GM18907 (cell line): ENCODE measurements at regions not wholly inside any gene's neighbourhood (a gene's known extent, or its start where the extent isn't known, plus 50 kb on each side); places are given as distances from the start of the nearest gene placed in this dataset.

Experiments used
- ATAC-seq: cut with Tn5 transposase; IDR thresholded peaks from one replicate; pipeline ENCODE4 v1.9.1; 2021; ENCODE audit warnings: mild to moderate bottlenecking, moderate library complexity; ENCODE audit not compliant: unreplicated experiment

- ATAC-seq: no peak
These were observed 1900.8 kb downstream of the MRPL39 start for GRCh38 chr21:23706431-23706830.

GRCh38 chr21:23699402-23699801, 1907.9 kb downstream of the MRPL39 start:
- ATAC-seq: no peak

GRCh38 chr21:23698619-23699018, 1908.7 kb downstream of the MRPL39 start:
- ATAC-seq: no peak

- no peak for ATAC-seq
These were observed 1911.8 kb downstream of the MRPL39 start for GRCh38 chr21:23695443-23695842.

GRCh38 chr21:23694390-23694789, 1912.9 kb downstream of the MRPL39 start:
- no peak for ATAC-seq

- ATAC-seq: no peak
These were observed 1917.0 kb downstream of the MRPL39 start for GRCh38 chr21:23690316-23690715.

- ATAC-seq: no peak
These were observed 1920.4 kb downstream of the MRPL39 start for GRCh38 chr21:23686737-23687523.

GRCh38 chr21:23684431-23684830, 1922.8 kb downstream of the MRPL39 start:
- no peak for ATAC-seq

- ATAC-seq: no peak
These were observed 1943.0 kb downstream of the MRPL39 start for GRCh38 chr21:23664193-23664694.

GRCh38 chr21:23660560-23660959, 1946.7 kb downstream of the MRPL39 start:
- ATAC-seq: no peak

GRCh38 chr21:23644768-23645167, 1962.5 kb downstream of the MRPL39 start:
- ATAC-seq: no peak

GRCh38 chr21:23639721-23640120, 1967.6 kb downstream of the MRPL39 start:
- ATAC-seq: no peak

- ATAC-seq: no peak
These were observed 1969.1 kb downstream of the MRPL39 start for GRCh38 chr21:23638131-23638695.

GRCh38 chr21:23633447-23633940, 1973.8 kb downstream of the MRPL39 start:
- no peak for ATAC-seq

GRCh38 chr21:23624281-23624680, 1983.0 kb downstream of the MRPL39 start:
- no peak for ATAC-seq

GRCh38 chr21:23613014-23613413, 1994.3 kb downstream of the MRPL39 start:
- no peak for ATAC-seq

GRCh38 chr21:23612210-23612609, 1995.1 kb downstream of the MRPL39 start:
- ATAC-seq: no peak

- ATAC-seq: no peak
These were observed 1999.4 kb downstream of the MRPL39 start for GRCh38 chr21:23607782-23608431.

GRCh38 chr21:23601549-23601948, 2005.7 kb downstream of the MRPL39 start:
- no peak for ATAC-seq

GRCh38 chr21:23593582-23593981, 2013.7 kb downstream of the MRPL39 start:
- no peak for ATAC-seq

- no peak for ATAC-seq
These were observed 2021.9 kb downstream of the MRPL39 start for GRCh38 chr21:23585419-23585818.

GRCh38 chr21:23579573-23579972, 2027.7 kb downstream of the MRPL39 start:
- no peak for ATAC-seq
